GM11168 (cell line): ENCODE measurements at regions not wholly inside any gene's neighbourhood (a gene's known extent, or its start where the extent isn't known, plus 50 kb on each side); places are given as distances from the start of the nearest gene placed in this dataset.

Source experiments
- in situ Hi-C: fragments of 300-500 bp; cut with MboI; formaldehyde crosslinking; loops from one replicate; pipeline ENCODE4 v1.12.0; 2022; ENCODE audit warnings: low sequenced_read_pairs; ENCODE audit not compliant: unreplicated experiment

- in situ Hi-C loops, result no loop called here
Measured at GRCh38 chr2:42984617-42985016, 192.2 kb upstream of the HAAO start.

- in situ Hi-C loops, result no loop called here
Measured at GRCh38 chr2:42984081-42984480, 191.7 kb upstream of the HAAO start.

GRCh38 chr2:42980764-42981416, 188.5 kb upstream of the HAAO start:
- in situ Hi-C loops, result no loop called here

GRCh38 chr2:42979870-42980763, 187.7 kb upstream of the HAAO start:
- in situ Hi-C loops, result loop anchor here (10.0 kb wide), 1 partner anchor 255 kb away; no protein-coding TSS in a partner anchor

- in situ Hi-C loops, result loop anchor here (10.0 kb wide), 1 partner anchor 255 kb away; no protein-coding TSS in a partner anchor
Measured at GRCh38 chr2:42979416-42979869, 187.1 kb upstream of the HAAO start.

- in situ Hi-C loops, result loop anchor here (10.0 kb wide), 1 partner anchor 256 kb away; no protein-coding TSS in a partner anchor
Measured at GRCh38 chr2:42978887-42979415, 186.6 kb upstream of the HAAO start.

- in situ Hi-C loops, result loop anchor here (10.0 kb wide), 1 partner anchor 256 kb away; no protein-coding TSS in a partner anchor
Measured at GRCh38 chr2:42978175-42978886, 185.9 kb upstream of the HAAO start.

GRCh38 chr2:42977270-42978174, 185.1 kb upstream of the HAAO start:
- in situ Hi-C loops, result loop anchor here (10.0 kb wide), 1 partner anchor 257 kb away; no protein-coding TSS in a partner anchor

GRCh38 chr2:42976351-42976750, 184.0 kb upstream of the HAAO start:
- in situ Hi-C loops, result loop anchor here (10.0 kb wide), 1 partner anchor 258 kb away; no protein-coding TSS in a partner anchor

GRCh38 chr2:42974721-42975717, 182.6 kb upstream of the HAAO start:
- in situ Hi-C loops, result loop anchor here (5.0 to 10.0 kb wide), 2 partner anchors 57 to 260 kb away; no protein-coding TSS in a partner anchor

- in situ Hi-C loops, result loop anchor here (5.0 to 10.0 kb wide), 2 partner anchors 58 to 261 kb away; no protein-coding TSS in a partner anchor
Measured at GRCh38 chr2:42974169-42974720, 181.9 kb upstream of the HAAO start.

GRCh38 chr2:42973726-42974125, 181.3 kb upstream of the HAAO start:
- in situ Hi-C loops, result loop anchor here (5.0 to 10.0 kb wide), 2 partner anchors 59 to 261 kb away; no protein-coding TSS in a partner anchor

GRCh38 chr2:42972933-42973516, 180.6 kb upstream of the HAAO start:
- in situ Hi-C loops, result loop anchor here (5.0 to 10.0 kb wide), 2 partner anchors 59 to 262 kb away; no protein-coding TSS in a partner anchor

GRCh38 chr2:42971947-42972736, 179.8 kb upstream of the HAAO start:
- in situ Hi-C loops, result loop anchor here (5.0 to 10.0 kb wide), 2 partner anchors 60 to 263 kb away; no protein-coding TSS in a partner anchor

- in situ Hi-C loops, result loop anchor here (5.0 to 10.0 kb wide), 2 partner anchors 61 to 263 kb away; no protein-coding TSS in a partner anchor
Measured at GRCh38 chr2:42971381-42971780, 179.0 kb upstream of the HAAO start.

GRCh38 chr2:42970151-42970550, 177.8 kb upstream of the HAAO start:
- in situ Hi-C loops, result loop anchor here (5.0 to 10.0 kb wide), 2 partner anchors 62 to 265 kb away; no protein-coding TSS in a partner anchor
